ENCODE measurements at regions not wholly inside any gene's neighbourhood (a gene's known extent, or its start where the extent isn't known, plus 50 kb on each side); places are given as distances from the start of the nearest gene placed in this dataset.

GRCh38 chr12:84594157-84594556, 318.4 kb downstream of the SLC6A15 start:
- H3K27ac ChIP-seq = no peak overlapping the region
- TF ChIP-seq CTCF (conservative IDR thresholded peaks at IDR 0.05) = no peak

GRCh38 chr12:84585776-84586395, 326.7 kb downstream of the SLC6A15 start:
- TF ChIP-seq CTCF (conservative IDR thresholded peaks at IDR 0.05) = no peak
- no peak overlapping the region for H3K27ac ChIP-seq

- H3K27ac ChIP-seq = no peak overlapping the region
- TF ChIP-seq CTCF (conservative IDR thresholded peaks at IDR 0.05) = no peak
Observed at GRCh38 chr12:84572196-84572595, 340.4 kb downstream of the SLC6A15 start.

- TF ChIP-seq CTCF (conservative IDR thresholded peaks at IDR 0.05) = no peak
- no peak overlapping the region for H3K27ac ChIP-seq
Observed at GRCh38 chr12:84562331-84562730, 350.3 kb downstream of the SLC6A15 start.

GRCh38 chr12:84561351-84561750, 351.2 kb downstream of the SLC6A15 start:
- TF ChIP-seq CTCF (conservative IDR thresholded peaks at IDR 0.05) = no peak
- H3K27ac ChIP-seq = no peak overlapping the region

GRCh38 chr12:84554199-84554723, 358.3 kb downstream of the SLC6A15 start:
- no peak for TF ChIP-seq CTCF (conservative IDR thresholded peaks at IDR 0.05)
- H3K27ac ChIP-seq = no peak overlapping the region

- H3K27ac ChIP-seq = no peak overlapping the region
- no peak for TF ChIP-seq CTCF (conservative IDR thresholded peaks at IDR 0.05)
Observed at GRCh38 chr12:84553331-84554117, 359.1 kb downstream of the SLC6A15 start.

Data from VCaP (cell line).